Right kidney (tissue), 1 donor: ENCODE measurements at regions not wholly inside any gene's neighbourhood (a gene's known extent, or its start where the extent isn't known, plus 50 kb on each side); places are given as distances from the start of the nearest gene placed in this dataset.

ENCODE experiments used
- DNase-seq: peaks from one replicate; pipeline ENCODE4 v3.0.0-alpha.2; 2016

DNA sequence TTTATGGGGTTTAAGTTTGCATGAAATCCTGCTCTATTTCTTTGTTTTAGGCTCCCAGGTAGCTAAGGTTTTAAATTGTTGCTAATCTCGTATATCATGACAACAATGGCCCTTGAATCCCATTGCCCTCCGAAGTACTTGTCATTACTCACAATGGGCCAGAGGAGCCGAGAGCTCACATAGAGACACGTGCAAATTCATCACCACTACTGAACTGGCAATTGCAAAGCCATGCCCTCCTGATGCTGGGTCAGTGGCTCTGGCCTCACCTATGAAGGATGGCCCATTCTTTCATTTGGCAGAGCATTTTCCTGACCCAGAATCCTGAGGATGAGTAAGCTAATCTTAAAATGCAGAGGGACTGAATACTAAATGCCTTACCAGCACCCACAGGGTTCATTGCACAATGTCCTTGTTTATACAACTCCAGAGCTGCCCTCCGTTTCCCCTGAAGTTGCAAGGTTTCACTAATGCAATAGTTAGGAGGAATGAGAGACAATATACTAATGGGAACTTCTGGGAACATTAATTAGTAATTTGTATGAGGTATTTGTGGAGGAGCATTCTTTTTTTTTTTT, 71.6 kb upstream of the GAREM1 start:
- DNase-seq, result no peak

DNA sequence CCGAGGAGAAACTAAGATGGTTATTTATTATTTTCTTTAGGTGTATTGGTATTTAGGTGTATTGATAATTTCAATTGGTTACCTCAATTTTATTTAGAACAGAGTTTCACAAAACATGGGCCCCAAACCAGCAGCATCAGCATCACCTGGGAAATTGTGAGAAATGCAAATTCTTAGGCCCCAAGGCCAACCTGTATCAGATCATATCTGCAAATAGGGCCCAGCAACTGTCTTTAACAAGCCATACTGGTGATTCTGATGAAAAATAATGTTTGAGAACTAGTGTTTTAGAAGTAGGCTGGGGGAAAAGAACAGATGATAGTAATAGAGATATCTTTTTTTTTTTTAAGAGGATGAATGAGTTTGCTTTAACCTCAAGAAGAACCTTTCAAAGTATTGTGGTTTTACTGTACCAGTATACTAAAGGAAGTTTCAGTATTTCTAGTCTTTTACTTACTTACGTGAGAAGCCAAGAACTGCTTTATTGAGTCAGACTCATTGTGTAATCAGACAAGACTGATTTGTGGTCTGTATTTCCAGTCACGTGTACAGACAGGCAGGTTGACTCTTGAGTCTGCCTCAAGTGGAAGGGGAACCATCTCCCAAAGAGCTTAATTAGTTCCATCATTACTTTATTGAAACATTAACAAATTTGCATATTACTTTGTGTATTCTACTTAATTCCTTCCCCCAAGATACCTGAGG, 60.4 kb upstream of the GAREM1 start:
- DNase-seq, result no peak

DNA sequence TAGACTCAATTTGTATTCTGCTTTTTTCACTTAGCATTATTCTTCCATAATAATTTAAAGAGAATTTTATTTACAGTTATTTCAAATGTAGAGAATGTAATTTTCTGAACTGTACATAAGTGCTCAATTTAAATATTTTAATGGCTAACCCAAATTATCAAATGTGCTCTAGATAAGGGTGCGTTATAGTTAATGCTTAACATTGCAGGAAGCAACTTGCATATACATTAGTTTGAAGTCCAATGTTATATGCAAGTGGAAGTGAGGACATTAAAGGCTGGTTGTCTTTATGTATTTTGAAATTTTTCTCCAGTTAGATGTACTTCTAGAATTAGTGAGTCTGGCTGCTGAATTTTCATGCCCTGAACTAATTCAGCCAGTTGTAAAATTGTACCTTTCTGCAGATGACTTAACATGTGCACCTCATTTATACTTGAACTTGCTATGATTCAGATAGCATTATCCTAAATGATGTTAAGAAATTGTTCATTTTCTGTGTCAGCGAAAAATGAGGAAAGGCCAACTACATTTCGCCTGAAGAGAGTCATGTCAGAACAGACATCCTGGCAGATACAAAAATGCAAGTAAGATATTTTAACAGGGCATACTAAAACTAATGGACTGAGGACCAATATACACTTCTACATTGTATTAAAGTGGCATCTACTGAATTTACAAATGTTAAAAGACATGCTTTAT, 59.2 kb upstream of the GAREM1 start:
- no peak for DNase-seq

GRCh38 chr18:32520771-32521170, 50.1 kb upstream of the GAREM1 start:
- DNase-seq, result no peak
